ENCODE measurements at regions not wholly inside any gene's neighbourhood (a gene's known extent, or its start where the extent isn't known, plus 50 kb on each side); places are given as distances from the start of the nearest gene placed in this dataset.

- DNase-seq: no peak
Measured at GRCh38 chr13:40376867-40377535, 289.4 kb downstream of the FOXO1 start.

GRCh38 chr13:40377783-40378182, 288.7 kb downstream of the FOXO1 start:
- DNase-seq: no peak

GRCh38 chr13:40379196-40379595, 287.2 kb downstream of the FOXO1 start:
- no peak for DNase-seq

GRCh38 chr13:40379794-40380578, 286.5 kb downstream of the FOXO1 start:
- DNase-seq: no peak

- no peak for DNase-seq
Measured at GRCh38 chr13:40381935-40382764, 284.3 kb downstream of the FOXO1 start.

GRCh38 chr13:40383132-40383531, 283.3 kb downstream of the FOXO1 start:
- DNase-seq: no peak

- no peak for DNase-seq
Measured at GRCh38 chr13:40383885-40384284, 282.6 kb downstream of the FOXO1 start.

- DNase-seq: no peak
Measured at GRCh38 chr13:40384976-40385857, 281.2 kb downstream of the FOXO1 start.

- no peak for DNase-seq
Measured at GRCh38 chr13:40385858-40386180, 280.6 kb downstream of the FOXO1 start.

GRCh38 chr13:40386586-40386985, 279.9 kb downstream of the FOXO1 start:
- no peak for DNase-seq

GRCh38 chr13:40387775-40388174, 278.7 kb downstream of the FOXO1 start:
- DNase-seq: no peak

GRCh38 chr13:40388617-40389016, 277.8 kb downstream of the FOXO1 start:
- no peak for DNase-seq

GRCh38 chr13:40389081-40389641, 277.3 kb downstream of the FOXO1 start:
- no peak for DNase-seq

- DNase-seq: no peak
Measured at GRCh38 chr13:40390401-40390916, 276.0 kb downstream of the FOXO1 start.

GRCh38 chr13:40391788-40392187, 274.7 kb downstream of the FOXO1 start:
- no peak for DNase-seq

- DNase-seq: no peak
Measured at GRCh38 chr13:40394304-40394985, 272.0 kb downstream of the FOXO1 start.

- no peak for DNase-seq
Measured at GRCh38 chr13:40398065-40398464, 268.4 kb downstream of the FOXO1 start.

GRCh38 chr13:40399756-40400155, 266.7 kb downstream of the FOXO1 start:
- DNase-seq: no peak

GRCh38 chr13:40401911-40402776, 264.3 kb downstream of the FOXO1 start:
- no peak for DNase-seq

- DNase-seq: no peak
Measured at GRCh38 chr13:40402931-40403431, 263.5 kb downstream of the FOXO1 start.

All from NCI-H1092 (cell line).